PC-3 (cell line): ENCODE measurements at regions not wholly inside any gene's neighbourhood (a gene's known extent, or its start where the extent isn't known, plus 50 kb on each side); places are given as distances from the start of the nearest gene placed in this dataset.

ENCODE experiments used
- ATAC-seq: fragments of 200-7000 bp; cut with Tn5 transposase; 2 replicates; pipeline ENCODE4 v1.9.1; 2020; ENCODE audit warnings: mild to moderate bottlenecking, moderate library complexity
- BruUV-seq: library from RNA; stranded (reverse); fragments of 400-500 nt; replicated peaks from 2 replicates; lab custom pipeline; 2021; lab: Mats Ljungman, UMichigan
- CTCF ChIA-PET: fragments of 300-600 bp; sonication (Branson Sonifier 250); formaldehyde crosslinking; loops from one replicate; lab custom pipeline; 2022; ENCODE audit warnings: antibody characterized with exemption; lab: Charles Lee
- POLR2A ChIA-PET: fragments of 300-600 bp; sonication (Branson Sonifier 250); formaldehyde crosslinking; loops from one replicate; lab custom pipeline; 2022; ENCODE audit warnings: antibody characterized with exemption; ENCODE audit not compliant: unreplicated experiment; lab: Charles Lee
- DNase-seq: peaks from one replicate; pipeline ENCODE4 v3.0.0-alpha.2; 2015
- H2AFZ ChIP-seq: fragments of 300-600 bp; sonication (generic); 2 replicates; pipeline ENCODE4 v1.6.0; 2016; ENCODE audit warnings: antibody characterized with exemption, low read length
- H3F3A ChIP-seq: fragments of 300-600 bp; sonication (generic); one replicate; pipeline ENCODE4 v1.6.0; 2017; ENCODE audit warnings: antibody characterized with exemption, low read length, control low read depth, mild to moderate bottlenecking; ENCODE audit not compliant: unreplicated experiment
- H3K27ac ChIP-seq: fragments of 300-600 bp; sonication (generic); 2 replicates; pipeline ENCODE4 v1.5.1; 2016; ENCODE audit warnings: mild to moderate bottlenecking, low read length
- H3K27me3 ChIP-seq: fragments of 300-600 bp; sonication (generic); 2 replicates; pipeline ENCODE4 v1.6.1; 2016; ENCODE audit warnings: low read length, mixed read lengths
- H3K36me3 ChIP-seq: fragments of 300-600 bp; sonication (generic); 2 replicates; pipeline ENCODE4 v1.6.1; 2016; ENCODE audit warnings: low read depth, mixed run types, low read length, mixed read lengths
- H3K4me1 ChIP-seq: fragments of 300-600 bp; sonication (generic); 2 replicates; pipeline ENCODE4 v1.5.1; 2016; ENCODE audit warnings: low read length; ENCODE audit not compliant: insufficient read depth
- H3K4me2 ChIP-seq: fragments of 300-600 bp; sonication (generic); 2 replicates; pipeline ENCODE4 v1.6.0; 2016; ENCODE audit warnings: low read length
- H3K4me3 ChIP-seq: fragments of 300-600 bp; sonication (generic); 2 replicates; pipeline ENCODE4 v1.5.1; 2016; ENCODE audit warnings: mild to moderate bottlenecking, low read length, mixed read lengths
- H3K79me2 ChIP-seq: fragments of 300-600 bp; sonication (generic); 2 replicates; pipeline ENCODE4 v1.6.1; 2017; ENCODE audit warnings: low read length, mixed read lengths
- H3K9ac ChIP-seq: fragments of 300-600 bp; sonication (generic); 2 replicates; pipeline ENCODE4 v1.6.0; 2016; ENCODE audit warnings: mild to moderate bottlenecking, low read length
- H3K9me2 ChIP-seq: fragments of 300-600 bp; sonication (generic); replicated peaks from 2 replicates; pipeline ENCODE4 v1.6.1; 2016; ENCODE audit warnings: mixed run types, low read length, mixed read lengths
- H3K9me3 ChIP-seq: fragments of 300-600 bp; sonication (generic); 2 replicates; pipeline ENCODE4 v1.6.1; 2016; ENCODE audit warnings: low read length, mixed read lengths
- H4K20me1 ChIP-seq: fragments of 300-600 bp; sonication (generic); 2 replicates; pipeline ENCODE4 v1.6.1; 2016; ENCODE audit warnings: low read length, mixed read lengths
- EZH2 ChIP-seq: fragments of 300-600 bp; sonication (generic); IDR thresholded peaks from one replicate; pipeline ENCODE4 v1.6.1; 2017; ENCODE audit warnings: antibody characterized with exemption, mild to moderate bottlenecking, low read length; ENCODE audit not compliant: unreplicated experiment
- EZH2phosphoT487 ChIP-seq: fragments of 300-600 bp; sonication (generic); IDR thresholded peaks from 2 replicates; pipeline ENCODE4 v1.6.1; 2018; ENCODE audit warnings: mild to moderate bottlenecking, antibody characterized with exemption, low read length, borderline replicate concordance
- intact Hi-C: fragments of 100-400 bp; cut with micrococcal nuclease; formaldehyde crosslinking; loops from 2 replicates; pipeline ENCODE4 v1.9.0; 2023
- TF ChIP-seq, protein P1 (sequence below): fragments of 300-600 bp; sonication (generic); conservative IDR thresholded peaks from 2 replicates; pipeline ENCODE4 v1.5.1; 2017; ENCODE audit warnings: antibody characterized with exemption, low read depth, mild to moderate bottlenecking, low read length

DNA sequence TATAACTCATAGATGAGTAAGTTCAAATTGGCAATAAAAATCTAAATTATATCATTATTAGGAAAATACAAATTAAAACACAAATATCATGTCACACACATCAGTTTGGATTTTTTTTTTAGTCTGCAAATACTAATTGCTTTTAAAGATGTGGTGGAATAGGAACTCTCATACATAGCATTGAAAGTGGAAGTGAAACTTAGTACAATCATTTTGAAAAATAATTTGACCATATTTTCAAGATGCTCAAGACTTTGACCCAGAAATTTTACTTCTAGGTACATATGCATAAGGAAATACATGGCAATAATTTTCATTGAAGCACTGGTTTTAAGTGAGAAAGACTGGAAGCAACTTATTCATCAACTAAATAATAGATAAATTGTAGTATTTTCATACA, 147.5 kb upstream of the SMIM31 start:
- Histone ChIP-seq H3K27me3 (no peaks in the 10 kb centered on the region), H2AFZ (no peak overlapping the region), H3K9me3 (peaks cover 3% of the 10 kb centered on the region; the same call in 1 of the 2 replicates), H3K4me2 (no peak overlapping the region), H3K9me2 (no peaks in the 10 kb centered on the region), H4K20me1 (no peaks in the 10 kb centered on the region), H3K27ac (no peak overlapping the region), H3K4me1 (no peaks in the 10 kb centered on the region), H3K79me2 (no peaks in the 10 kb centered on the region), H3K9ac (no peak overlapping the region), H3F3A (no peaks in the 10 kb centered on the region), H3K4me3 (no peak overlapping the region), H3K36me3 (no peaks in the 10 kb centered on the region)
- no peak for TF ChIP-seq EZH2phosphoT487
- DNase-seq (no peak), ATAC-seq (no peak)
- ChIA-PET CTCF (no interaction called here), POLR2A (no interaction called here)
- intact Hi-C loops: no loop called here
- no TSS peak for BruUV-seq

DNA sequence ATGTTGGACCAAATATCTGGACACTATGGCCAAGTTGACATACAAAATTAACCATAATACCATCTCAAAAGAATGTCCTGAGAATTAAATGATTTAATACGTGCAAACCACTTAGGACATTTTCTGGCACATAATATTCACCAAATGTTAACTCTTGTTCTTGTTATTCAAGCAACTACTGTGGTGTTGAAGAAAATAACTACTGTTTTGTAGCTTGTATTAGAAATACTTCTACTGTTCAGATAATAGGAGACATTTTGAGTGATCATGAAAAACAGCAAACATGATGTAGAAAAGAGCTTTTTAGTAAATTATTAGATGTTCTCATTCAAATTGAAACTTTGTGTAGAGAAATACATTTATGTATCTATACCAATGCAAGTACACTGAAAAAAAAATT, 140.7 kb upstream of the SMIM31 start:
- Histone ChIP-seq H3K4me1 (no peaks in the 10 kb centered on the region), H3K9ac (no peak overlapping the region), H3K9me3 (no peaks in the 10 kb centered on the region), H3K9me2 (no peaks in the 10 kb centered on the region), H2AFZ (no peak overlapping the region), H3K27ac (no peak overlapping the region), H3K79me2 (no peaks in the 10 kb centered on the region), H3K4me3 (no peak overlapping the region), H3K27me3 (no peaks in the 10 kb centered on the region), H3K36me3 (no peaks in the 10 kb centered on the region), H3K4me2 (no peak overlapping the region), H3F3A (no peaks in the 10 kb centered on the region), H4K20me1 (no peaks in the 10 kb centered on the region)
- intact Hi-C loops: no loop called here
- ATAC-seq: no peak
- no peak for DNase-seq
- ChIA-PET POLR2A (no interaction called here), CTCF (no interaction called here)
- BruUV-seq: no TSS peak
- no peak for TF ChIP-seq EZH2
- TF ChIP-seq, protein P1, sequence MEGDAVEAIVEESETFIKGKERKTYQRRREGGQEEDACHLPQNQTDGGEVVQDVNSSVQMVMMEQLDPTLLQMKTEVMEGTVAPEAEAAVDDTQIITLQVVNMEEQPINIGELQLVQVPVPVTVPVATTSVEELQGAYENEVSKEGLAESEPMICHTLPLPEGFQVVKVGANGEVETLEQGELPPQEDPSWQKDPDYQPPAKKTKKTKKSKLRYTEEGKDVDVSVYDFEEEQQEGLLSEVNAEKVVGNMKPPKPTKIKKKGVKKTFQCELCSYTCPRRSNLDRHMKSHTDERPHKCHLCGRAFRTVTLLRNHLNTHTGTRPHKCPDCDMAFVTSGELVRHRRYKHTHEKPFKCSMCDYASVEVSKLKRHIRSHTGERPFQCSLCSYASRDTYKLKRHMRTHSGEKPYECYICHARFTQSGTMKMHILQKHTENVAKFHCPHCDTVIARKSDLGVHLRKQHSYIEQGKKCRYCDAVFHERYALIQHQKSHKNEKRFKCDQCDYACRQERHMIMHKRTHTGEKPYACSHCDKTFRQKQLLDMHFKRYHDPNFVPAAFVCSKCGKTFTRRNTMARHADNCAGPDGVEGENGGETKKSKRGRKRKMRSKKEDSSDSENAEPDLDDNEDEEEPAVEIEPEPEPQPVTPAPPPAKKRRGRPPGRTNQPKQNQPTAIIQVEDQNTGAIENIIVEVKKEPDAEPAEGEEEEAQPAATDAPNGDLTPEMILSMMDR: no peak
- no peak for TF ChIP-seq EZH2phosphoT487

DNA sequence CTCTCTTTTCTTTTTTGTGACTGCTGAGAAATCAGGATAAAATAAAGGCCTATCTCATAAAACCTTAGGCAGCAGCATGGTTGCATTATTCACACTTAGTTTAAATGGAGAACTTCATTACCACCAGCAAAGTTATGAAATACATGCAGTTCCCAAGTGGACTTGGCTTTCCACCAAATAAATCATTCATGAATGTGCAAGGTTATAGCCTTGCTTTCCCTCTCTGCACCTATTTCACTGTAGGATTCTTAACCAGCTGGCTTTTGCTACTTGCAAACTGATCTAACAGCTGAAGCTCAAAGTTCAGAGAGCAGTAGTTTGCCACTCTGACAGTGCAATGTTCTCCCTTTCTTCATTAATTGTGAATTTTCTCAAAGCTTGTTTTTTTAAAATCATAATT, 140.1 kb upstream of the SMIM31 start:
- H3K27ac ChIP-seq: no peak overlapping the region
- H3K9me2 ChIP-seq: no peaks in the 10 kb centered on the region
- H3K36me3 ChIP-seq: no peaks in the 10 kb centered on the region
- no peaks in the 10 kb centered on the region for H3K9me3 ChIP-seq
- TF ChIP-seq EZH2 (no peak), EZH2phosphoT487 (no peak)
- TF ChIP-seq, protein P1: no peak
- H3K79me2 ChIP-seq: no peaks in the 10 kb centered on the region
- intact Hi-C loops: no loop called here
- ChIA-PET POLR2A (no interaction called here), CTCF (no interaction called here)
- no TSS peak for BruUV-seq
- H3K4me1 ChIP-seq: no peaks in the 10 kb centered on the region
- H3K27me3 ChIP-seq: no peaks in the 10 kb centered on the region
- no peak for ATAC-seq
- H3F3A ChIP-seq: no peaks in the 10 kb centered on the region
- no peak overlapping the region for H3K4me2 ChIP-seq
- H3K4me3 ChIP-seq: no peak overlapping the region
- no peak for DNase-seq
- H3K9ac ChIP-seq: no peak overlapping the region
- no peak overlapping the region for H2AFZ ChIP-seq
- no peaks in the 10 kb centered on the region for H4K20me1 ChIP-seq
